Right atrium auricular region (tissue), 2 donors: ENCODE measurements at regions not wholly inside any gene's neighbourhood (a gene's known extent, or its start where the extent isn't known, plus 50 kb on each side); places are given as distances from the start of the nearest gene placed in this dataset.

Experiments
- DNase-seq: peaks from one replicate; pipeline ENCODE4 v3.0.0-alpha.2; 2019; ENCODE audit warnings: low spot score
- H3K27ac ChIP-seq, 2 donors: fragments of 200-600 bp; sonication (generic); 1 replicate in 1 of 2; 2 replicates in 1 of 2; pipeline ENCODE4 v1.5.1; 2016 to 2019
- H3K27me3 ChIP-seq, 2 donors: fragments of 200-600 bp; sonication (generic); one replicate each; pipeline versions ENCODE4 v1.5.1 to v1.6.0; 2017 to 2019
- H3K36me3 ChIP-seq: fragments of 200-600 bp; sonication (generic); one replicate; pipeline ENCODE4 v1.5.1; 2016
- H3K4me1 ChIP-seq, 2 donors: fragments of 200-600 bp; sonication (generic); one replicate each; pipeline versions ENCODE4 v1.5.1 to v1.6.0; 2017 to 2019
- H3K4me3 ChIP-seq, 2 donors: fragments of 200-600 bp; sonication (generic); 1 replicate in 1 of 2; 2 replicates in 1 of 2; pipeline ENCODE4 v1.5.1; 2017 to 2019; ENCODE audit warnings: mild to moderate bottlenecking in 1 of 2, moderate library complexity in 1 of 2
- H3K9me3 ChIP-seq, 2 donors: fragments of 200-600 bp; sonication (generic); one replicate each; pipeline ENCODE4 v1.5.1; 2019
- TF ChIP-seq, protein P1 (sequence below), 2 donors: fragments of 200-600 bp; sonication (generic); IDR thresholded peaks; one replicate each; pipeline ENCODE4 v1.5.1; 2019; ENCODE audit warnings: antibody characterized with exemption in 2 of 2

DNA sequence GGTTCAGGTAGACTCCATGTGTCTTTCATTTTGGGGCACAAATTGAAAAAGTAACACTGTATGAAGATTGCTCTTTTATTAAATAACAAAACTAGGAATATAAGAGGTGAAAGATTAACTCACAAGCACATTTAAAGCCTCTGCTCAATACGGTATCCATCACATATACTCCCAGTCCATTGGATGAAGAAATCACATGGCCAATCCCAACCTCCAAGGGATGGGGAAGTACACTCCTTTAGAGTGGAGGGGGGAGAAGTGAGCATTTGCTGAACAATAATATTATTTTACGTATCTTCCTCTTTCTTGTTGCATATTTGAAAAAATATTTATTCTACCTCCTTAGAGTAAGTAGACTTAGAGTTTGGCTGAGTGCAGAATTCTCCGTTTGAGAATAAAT is 316.5 kb downstream of the LMX1A start:
- Histone ChIP-seq H3K36me3 (no peaks in the 10 kb centered on the region), H3K9me3 (no peaks in the 10 kb centered on the region), H3K4me3 (no peak overlapping the region), H3K27ac (no peak overlapping the region), H3K27me3 (no peaks in the 10 kb centered on the region), H3K4me1 (no peaks in the 10 kb centered on the region)
- no peak for DNase-seq
- TF ChIP-seq, protein P1, sequence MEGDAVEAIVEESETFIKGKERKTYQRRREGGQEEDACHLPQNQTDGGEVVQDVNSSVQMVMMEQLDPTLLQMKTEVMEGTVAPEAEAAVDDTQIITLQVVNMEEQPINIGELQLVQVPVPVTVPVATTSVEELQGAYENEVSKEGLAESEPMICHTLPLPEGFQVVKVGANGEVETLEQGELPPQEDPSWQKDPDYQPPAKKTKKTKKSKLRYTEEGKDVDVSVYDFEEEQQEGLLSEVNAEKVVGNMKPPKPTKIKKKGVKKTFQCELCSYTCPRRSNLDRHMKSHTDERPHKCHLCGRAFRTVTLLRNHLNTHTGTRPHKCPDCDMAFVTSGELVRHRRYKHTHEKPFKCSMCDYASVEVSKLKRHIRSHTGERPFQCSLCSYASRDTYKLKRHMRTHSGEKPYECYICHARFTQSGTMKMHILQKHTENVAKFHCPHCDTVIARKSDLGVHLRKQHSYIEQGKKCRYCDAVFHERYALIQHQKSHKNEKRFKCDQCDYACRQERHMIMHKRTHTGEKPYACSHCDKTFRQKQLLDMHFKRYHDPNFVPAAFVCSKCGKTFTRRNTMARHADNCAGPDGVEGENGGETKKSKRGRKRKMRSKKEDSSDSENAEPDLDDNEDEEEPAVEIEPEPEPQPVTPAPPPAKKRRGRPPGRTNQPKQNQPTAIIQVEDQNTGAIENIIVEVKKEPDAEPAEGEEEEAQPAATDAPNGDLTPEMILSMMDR (IDR thresholded peaks at IDR 0.05), result no peak

DNA sequence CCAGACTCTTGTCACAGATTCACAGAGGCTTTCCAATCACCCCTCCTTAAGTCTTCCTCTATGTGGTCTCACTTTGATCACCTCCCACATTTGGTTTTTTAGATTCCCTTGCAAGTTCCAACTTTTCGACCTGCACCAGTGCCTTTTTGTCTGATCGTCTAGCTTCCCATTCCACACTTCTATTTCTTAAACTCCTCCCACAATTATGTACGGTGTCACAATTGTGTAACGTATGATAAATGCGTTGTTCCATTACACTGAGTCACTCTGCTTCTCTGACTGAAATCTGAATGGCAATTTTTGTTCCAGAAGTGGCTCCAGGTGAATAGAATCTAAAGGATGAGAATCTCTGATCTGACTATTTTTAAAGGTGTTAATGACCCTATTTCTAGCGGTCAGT is 320.1 kb downstream of the LMX1A start:
- Histone ChIP-seq H3K36me3 (no peaks in the 10 kb centered on the region), H3K27ac (no peak overlapping the region), H3K4me3 (no peak overlapping the region), H3K9me3 (no peaks in the 10 kb centered on the region), H3K27me3 (no peaks in the 10 kb centered on the region), H3K4me1 (no peaks in the 10 kb centered on the region)
- no peak for DNase-seq
- TF ChIP-seq, protein P1 (IDR thresholded peaks at IDR 0.05), result no peak

DNA sequence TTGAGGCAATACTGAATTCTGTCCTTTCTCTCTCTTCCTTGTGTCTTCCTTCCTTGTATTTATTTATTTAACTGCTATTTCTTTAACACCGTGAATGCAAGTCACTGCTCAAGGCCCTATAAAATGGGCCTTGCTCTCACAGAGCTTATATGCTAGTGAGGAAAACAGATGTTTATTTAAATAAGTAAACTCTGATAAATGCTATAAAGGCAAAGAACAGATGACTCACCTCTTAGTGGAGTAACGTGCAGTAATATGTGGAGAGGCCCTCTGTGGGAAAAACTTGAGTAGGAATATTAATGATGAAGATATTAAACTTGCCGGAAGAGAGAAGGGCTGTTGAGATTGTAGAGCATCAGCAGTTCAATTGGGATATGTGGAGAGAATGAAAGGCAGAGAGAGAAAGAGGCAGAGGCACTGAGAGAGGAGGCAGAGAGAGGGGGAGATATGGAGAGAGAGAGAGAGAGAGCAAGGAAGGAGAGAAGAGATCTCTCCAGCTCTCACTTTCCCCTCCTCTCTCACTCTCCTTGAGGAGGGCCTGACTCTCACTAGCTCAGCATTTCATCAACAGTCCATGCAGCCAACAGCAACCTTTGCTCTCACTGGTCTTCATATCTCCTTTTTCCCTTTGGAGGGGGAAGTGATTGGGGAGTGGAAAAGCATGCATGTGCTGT is 322.2 kb downstream of the LMX1A start:
- Histone ChIP-seq H3K27me3 (no peaks in the 10 kb centered on the region), H3K27ac (no peak overlapping the region), H3K36me3 (no peaks in the 10 kb centered on the region), H3K4me1 (no peaks in the 10 kb centered on the region), H3K9me3 (no peaks in the 10 kb centered on the region), H3K4me3 (no peak overlapping the region)
- DNase-seq, result no peak
- TF ChIP-seq, protein P1 (IDR thresholded peaks at IDR 0.05), result no peak

DNA sequence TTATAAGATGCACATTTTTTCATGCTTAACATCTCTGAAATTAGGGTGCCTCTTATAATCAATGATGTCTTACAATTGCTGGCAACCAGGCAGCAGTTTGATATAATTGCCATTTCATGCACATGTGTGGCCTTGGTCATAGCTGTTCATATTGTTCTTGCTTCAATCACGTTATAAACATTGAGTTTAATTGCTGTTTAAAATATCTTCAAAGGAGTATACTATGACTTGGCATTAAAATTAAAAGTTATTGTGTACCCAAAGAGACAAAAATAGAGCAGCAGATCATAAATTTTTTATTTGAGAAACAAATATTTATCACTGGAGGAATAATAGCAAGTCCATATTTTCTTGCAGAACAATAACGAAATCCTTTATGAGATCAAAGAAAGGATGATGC is 325.5 kb downstream of the LMX1A start:
- Histone ChIP-seq H3K27ac (no peak overlapping the region), H3K36me3 (no peaks in the 10 kb centered on the region), H3K4me1 (no peaks in the 10 kb centered on the region), H3K4me3 (no peak overlapping the region), H3K27me3 (no peaks in the 10 kb centered on the region), H3K9me3 (no peaks in the 10 kb centered on the region)
- TF ChIP-seq, protein P1 (IDR thresholded peaks at IDR 0.05), result no peak
- DNase-seq, result no peak

DNA sequence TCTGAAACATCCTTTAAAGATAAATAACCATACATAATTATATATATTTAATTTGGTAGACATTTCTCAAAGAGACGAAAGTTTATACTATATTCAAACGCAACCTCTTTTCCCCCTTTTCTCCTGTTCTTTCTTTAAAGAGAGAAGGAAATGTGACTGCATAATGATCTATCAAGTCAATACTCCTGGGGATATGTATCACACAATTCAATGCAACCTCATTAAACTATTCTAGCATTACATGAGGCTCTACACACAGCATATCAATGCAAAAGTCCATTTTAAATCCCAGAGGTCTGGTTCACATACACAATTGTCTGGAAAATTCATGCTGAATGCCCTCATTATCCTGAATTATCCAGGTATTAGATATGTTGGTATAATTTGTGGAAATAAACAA is 330.7 kb downstream of the LMX1A start:
- TF ChIP-seq, protein P1 (IDR thresholded peaks at IDR 0.05), result no peak
- no peaks in the 10 kb centered on the region for H3K36me3 ChIP-seq
- H3K27me3 ChIP-seq, result no peaks in the 10 kb centered on the region
- H3K27ac ChIP-seq, result no peak overlapping the region
- no peak for DNase-seq
- H3K9me3 ChIP-seq, result peaks cover 0 to 20% of the 10 kb centered on the region in 2 donors
- no peak overlapping the region for H3K4me3 ChIP-seq
- no peaks in the 10 kb centered on the region for H3K4me1 ChIP-seq

DNA sequence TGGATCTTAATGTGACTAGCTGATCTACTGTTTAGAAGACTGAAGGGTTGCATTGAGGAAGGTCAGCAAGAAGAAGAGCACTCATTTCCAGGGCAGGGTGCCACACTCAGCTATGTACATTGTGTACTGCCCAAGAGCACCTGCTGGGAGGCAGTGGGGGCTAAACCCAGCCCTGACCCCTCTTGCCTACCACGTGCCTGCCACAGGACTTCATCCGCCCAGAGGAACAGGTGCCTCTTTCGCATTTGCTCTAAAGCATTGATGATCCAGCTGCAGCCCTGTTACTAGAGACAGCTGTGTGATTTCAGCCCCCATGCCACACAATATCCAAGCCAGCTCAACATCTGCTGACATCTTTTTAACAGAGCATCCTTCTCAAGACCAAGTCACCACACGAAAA is 341.8 kb downstream of the LMX1A start:
- Histone ChIP-seq H3K4me3 (no peak overlapping the region), H3K36me3 (no peaks in the 10 kb centered on the region), H3K27me3 (no peaks in the 10 kb centered on the region), H3K4me1 (no peaks in the 10 kb centered on the region), H3K27ac (no peak overlapping the region), H3K9me3 (no peaks in the 10 kb centered on the region)
- TF ChIP-seq, protein P1 (IDR thresholded peaks at IDR 0.05), result no peak
- DNase-seq, result no peak
